ENCODE measurements at regions not wholly inside any gene's neighbourhood (a gene's known extent, or its start where the extent isn't known, plus 50 kb on each side); places are given as distances from the start of the nearest gene placed in this dataset.

GRCh38 chrX:129161108-129161507 lies 362.2 kb downstream of the SMARCA1 start:
- no peak for DNase-seq (ENCODE audit: low read depth)
- H3K36me3 ChIP-seq (ENCODE audit: control insufficient read depth, insufficient read depth, low read length): no peaks in the 10 kb centered on the region
- no peak for TF ChIP-seq CTCF (IDR thresholded peaks at IDR 0.05; ENCODE audit: insufficient read depth, low read length, severe bottlenecking)
- H3K4me3 ChIP-seq (ENCODE audit: low read depth, low read length): no peak overlapping the region
- H3K27me3 ChIP-seq (ENCODE audit: control insufficient read depth, insufficient read depth, low read length): no peaks in the 10 kb centered on the region
- no peak for FAIRE-seq

GRCh38 chrX:129158505-129158904 lies 364.8 kb downstream of the SMARCA1 start:
- Histone ChIP-seq H3K27me3 (ENCODE audit: control insufficient read depth, insufficient read depth, low read length) (no peaks in the 10 kb centered on the region), H3K4me3 (ENCODE audit: low read depth, low read length) (no peak overlapping the region), H3K36me3 (ENCODE audit: control insufficient read depth, insufficient read depth, low read length) (no peaks in the 10 kb centered on the region)
- no peak for FAIRE-seq
- no peak for DNase-seq (ENCODE audit: low read depth)
- TF ChIP-seq CTCF (IDR thresholded peaks at IDR 0.05; ENCODE audit: insufficient read depth, low read length, severe bottlenecking): no peak

DNA sequence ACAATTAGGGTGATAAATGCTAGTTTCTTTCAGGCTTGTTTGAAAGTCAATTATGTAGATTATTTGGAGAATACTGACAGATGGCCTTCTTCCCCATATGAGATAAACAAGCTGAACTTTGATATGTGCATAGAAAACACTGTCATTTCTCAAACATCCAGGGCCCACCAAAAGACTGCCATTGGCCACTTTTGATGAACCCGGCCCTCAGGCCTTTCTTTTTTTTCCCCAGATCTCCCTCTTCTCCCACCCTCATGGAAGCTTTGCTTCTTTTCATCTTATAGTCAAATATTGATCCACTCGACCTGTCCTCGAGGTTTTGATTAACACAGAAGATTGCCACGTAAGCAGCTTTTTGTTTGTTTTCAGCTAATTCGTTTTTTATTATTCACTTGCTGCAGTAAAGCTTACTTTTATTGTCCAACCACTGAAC lies 377.4 kb downstream of the SMARCA1 start:
- H3K36me3 ChIP-seq (ENCODE audit: control insufficient read depth, insufficient read depth, low read length): no peaks in the 10 kb centered on the region
- DNase-seq (ENCODE audit: low read depth) (no peak), FAIRE-seq (no peak)
- no peak overlapping the region for H3K4me3 ChIP-seq (ENCODE audit: low read depth, low read length)
- TF ChIP-seq CTCF (IDR thresholded peaks at IDR 0.05; ENCODE audit: insufficient read depth, low read length, severe bottlenecking): no peak
- H3K27me3 ChIP-seq (ENCODE audit: control insufficient read depth, insufficient read depth, low read length): no peaks in the 10 kb centered on the region

GRCh38 chrX:129145385-129145784 lies 377.9 kb downstream of the SMARCA1 start:
- FAIRE-seq (no peak), DNase-seq (ENCODE audit: low read depth) (no peak)
- Histone ChIP-seq H3K27me3 (ENCODE audit: control insufficient read depth, insufficient read depth, low read length) (no peaks in the 10 kb centered on the region), H3K4me3 (ENCODE audit: low read depth, low read length) (no peak overlapping the region), H3K36me3 (ENCODE audit: control insufficient read depth, insufficient read depth, low read length) (no peaks in the 10 kb centered on the region)
- no peak for TF ChIP-seq CTCF (IDR thresholded peaks at IDR 0.05; ENCODE audit: insufficient read depth, low read length, severe bottlenecking)

- no peak for TF ChIP-seq CTCF (IDR thresholded peaks at IDR 0.05; ENCODE audit: insufficient read depth, low read length, severe bottlenecking)
- FAIRE-seq: no peak
Observed at GRCh38 chrX:129144172-129145038, 378.9 kb downstream of the SMARCA1 start.

More at GRCh38 chrX:129144172-129145038, 378.9 kb downstream of the SMARCA1 start:
- no peak for DNase-seq (ENCODE audit: low read depth)
- no peak overlapping the region for H3K4me3 ChIP-seq (ENCODE audit: low read depth, low read length)
- H3K36me3 ChIP-seq (ENCODE audit: control insufficient read depth, insufficient read depth, low read length): no peaks in the 10 kb centered on the region
- H3K27me3 ChIP-seq (ENCODE audit: control insufficient read depth, insufficient read depth, low read length): no peaks in the 10 kb centered on the region

Data from bronchial epithelial cell (primary cell).